ENCODE measurements at regions not wholly inside any gene's neighbourhood (a gene's known extent, or its start where the extent isn't known, plus 50 kb on each side); places are given as distances from the start of the nearest gene placed in this dataset.

- TF ChIP-seq IRF3 (IDR thresholded peaks at IDR 0.05; ENCODE audit: low read depth, low read length) (no peak), RCOR1 (IDR thresholded peaks at IDR 0.05; ENCODE audit: low read length) (no peak), EZH2phosphoT487 (IDR thresholded peaks at IDR 0.05; ENCODE audit: borderline replicate concordance, low read depth) (no peak), GATA2 (CRISPR knock-in tag; IDR thresholded peaks at IDR 0.05) (no peak), TAF1 (IDR thresholded peaks at IDR 0.05; ENCODE audit: borderline replicate concordance, low read depth, low read length) (no peak), SIN3A (IDR thresholded peaks at IDR 0.05; ENCODE audit: borderline replicate concordance, low read depth, low read length) (no peak), JUND (IDR thresholded peaks at IDR 0.05) (peak; percentile 34; the same call in 1 of the 2 replicates), MXI1 (IDR thresholded peaks at IDR 0.05; ENCODE audit: low read depth, low read length) (no peak), USF1 (IDR thresholded peaks at IDR 0.05; ENCODE audit: borderline replicate concordance, low read depth) (no peak), FOXJ3 (CRISPR knock-in tag; IDR thresholded peaks at IDR 0.05) (no peak), EP300 (IDR thresholded peaks at IDR 0.05; ENCODE audit: borderline replicate concordance in 1 of 2, low read depth in 1 of 2, low read length in 1 of 2) (peak; percentile 45 to 67; a peak in 3 of 4 replicates), MAX (IDR thresholded peaks at IDR 0.05; ENCODE audit: low read depth) (no peak)
Measured at GRCh38 chr5:120789918-120790317, 325.8 kb downstream of the PRR16 start (continued).

- CTCF ChIA-PET: no interaction called here
- no peak for DNase-seq
- Histone ChIP-seq H3K36me3 (replicated peaks in 1 of 2; ENCODE audit: control insufficient read depth in 1 of 2, insufficient read depth in 2 of 2, low read length in 1 of 2) (no peaks in the 10 kb centered on the region), H3K79me2 (ENCODE audit: insufficient read depth) (no peaks in the 10 kb centered on the region), H3K4me2 (peak overlapping the region; percentile 58; the same call in 1 of the 2 replicates), H3K27ac (ENCODE audit: low read depth in 2 of 2, low read length in 1 of 2) (peak overlapping the region in 1 of 2 experiments; percentile 55; a peak in 3 of 4 replicates), H3K27me3 (ENCODE audit: insufficient read depth) (no peaks in the 10 kb centered on the region), H3K9me3 (peaks cover 7% of the 10 kb centered on the region; the same call in 1 of the 2 replicates), H2AFZ (ENCODE audit: low read depth) (peak overlapping the region; percentile 71), H3K4me1 (ENCODE audit: control insufficient read depth in 1 of 2, insufficient read depth in 2 of 2, low read depth in 1 of 2, low read length in 1 of 2) (no peaks in the 10 kb centered on the region; a peak in 1 of 4 replicates), H4K20me1 (ENCODE audit: insufficient read depth) (no peaks in the 10 kb centered on the region), H3F3A (replicated peaks; ENCODE audit: insufficient read depth) (no peaks in the 10 kb centered on the region), H3K9me2 (no peaks in the 10 kb centered on the region), H3K9ac (no peak overlapping the region), H3K4me3 (ENCODE audit: low read depth in 2 of 2, low read length in 1 of 2) (peak overlapping the region in 1 of 2 experiments; percentile 44; a peak in 2 of 4 replicates)
- TF ChIP-seq ELF1 (IDR thresholded peaks at IDR 0.05) (no peak), JUND (IDR thresholded peaks at IDR 0.05) (no peak), TAF1 (IDR thresholded peaks at IDR 0.05; ENCODE audit: borderline replicate concordance, low read depth, low read length) (no peak), NRF1 (IDR thresholded peaks at IDR 0.05; ENCODE audit: low read depth, low read length) (no peak), NFIC (IDR thresholded peaks at IDR 0.05; ENCODE audit: borderline replicate concordance) (no peak), YY1 (IDR thresholded peaks at IDR 0.05; ENCODE audit: low read depth) (no peak), TEAD4 (IDR thresholded peaks at IDR 0.05; ENCODE audit: borderline replicate concordance, insufficient read depth) (no peak), RAD21 (IDR thresholded peaks at IDR 0.05; ENCODE audit: low read length) (no peak), MEF2A (IDR thresholded peaks at IDR 0.05; ENCODE audit: borderline replicate concordance, low read depth) (no peak), ZBTB33 (IDR thresholded peaks at IDR 0.05; ENCODE audit: borderline replicate concordance, low read depth) (no peak), EZH2phosphoT487 (IDR thresholded peaks at IDR 0.05; ENCODE audit: borderline replicate concordance, low read depth) (no peak), MXI1 (IDR thresholded peaks at IDR 0.05; ENCODE audit: low read depth, low read length) (no peak), RFX5 (IDR thresholded peaks at IDR 0.05; ENCODE audit: low read length) (no peak), IRF3 (IDR thresholded peaks at IDR 0.05; ENCODE audit: low read depth, low read length) (no peak), MAX (IDR thresholded peaks at IDR 0.05; ENCODE audit: low read depth) (no peak), GABPA (IDR thresholded peaks at IDR 0.05; ENCODE audit: low read depth) (no peak), RCOR1 (IDR thresholded peaks at IDR 0.05; ENCODE audit: low read length) (no peak), GATA2 (CRISPR knock-in tag; IDR thresholded peaks at IDR 0.05) (no peak), RXRA (IDR thresholded peaks at IDR 0.05; ENCODE audit: borderline replicate concordance, low read depth) (no peak)
- POLR2A ChIA-PET: no interaction called here
- 63% methylated on average over 1 of the region's 1 CpG for WGBS (ENCODE audit: low lambda C conversion rate)
Measured at GRCh38 chr5:120790339-120790738, 326.2 kb downstream of the PRR16 start.

All from SK-N-SH (cell line).